CD14-positive monocyte (primary cell): ENCODE measurements at regions not wholly inside any gene's neighbourhood (a gene's known extent, or its start where the extent isn't known, plus 50 kb on each side); places are given as distances from the start of the nearest gene placed in this dataset.
"Not testable (repeated sequence)": the region's sequence is repeated elsewhere in the genome, so short reads cannot be mapped to it uniquely, and the experiment has no call there.

Experiments used
- DNase-seq, 3 donors: peaks; one replicate each; pipeline ENCODE4 v3.0.0-alpha.2; 2011 to 2022
- H2AFZ ChIP-seq: 2 replicates; pipeline ENCODE4 v1.6.0; 2012; ENCODE audit warnings: mild to moderate bottlenecking, low read depth, low read length, inconsistent platforms; ENCODE audit not compliant: insufficient read depth, poor library complexity, severe bottlenecking
- H3K27ac ChIP-seq, 2 donors: 1 replicate in 1 of 2; 2 replicates in 1 of 2; pipeline ENCODE4 v1.5.1; 2012 to 2013; ENCODE audit warnings: low read length in 2 of 2, control low read depth in 1 of 2, inconsistent platforms in 1 of 2, low read depth in 1 of 2, mild to moderate bottlenecking in 1 of 2
- H3K27me3 ChIP-seq, 2 donors: one replicate each; pipeline versions ENCODE4 v1.6.0 to v1.6.1; 2011 to 2013; ENCODE audit warnings: low read length in 2 of 2; ENCODE audit not compliant: control insufficient read depth in 2 of 2, insufficient read depth in 2 of 2
- H3K36me3 ChIP-seq, 2 donors: replicated peaks in 1 of 2; 1 replicate in 1 of 2; 2 replicates in 1 of 2; pipeline versions ENCODE4 v1.5.1 to v1.6.1; 2012 to 2013; ENCODE audit warnings: low read length in 2 of 2, control low read depth in 1 of 2, inconsistent platforms in 1 of 2, mild to moderate bottlenecking in 1 of 2; ENCODE audit not compliant: insufficient read depth in 2 of 2, control insufficient read depth in 1 of 2
- H3K4me1 ChIP-seq, 2 donors: 1 replicate in 1 of 2; 2 replicates in 1 of 2; pipeline versions ENCODE4 v1.5.1 to v1.6.1; 2012 to 2013; ENCODE audit warnings: low read length in 2 of 2, control low read depth in 1 of 2, inconsistent platforms in 1 of 2, mild to moderate bottlenecking in 1 of 2, moderate library complexity in 1 of 2; ENCODE audit not compliant: insufficient read depth in 2 of 2, control insufficient read depth in 1 of 2
- H3K4me2 ChIP-seq: replicated peaks from 2 replicates; pipeline ENCODE3; 2012; ENCODE audit warnings: low read length, moderate library complexity, mild to moderate bottlenecking; ENCODE audit not compliant: poor library complexity, severe bottlenecking; ENCODE audit errors: extremely low read depth
- H3K4me3 ChIP-seq, 3 experiments: fragments of 200-600 bp in 1 of 3; sonication (generic) in 1 of 3; replicated peaks in 1 of 3; 1 replicate in 2 of 3; 2 replicates in 1 of 3; pipeline ENCODE4 v1.5.1; 2011 to 2013; ENCODE audit warnings: low read length in 3 of 3, mild to moderate bottlenecking in 3 of 3, control low read depth in 2 of 3, low read depth in 2 of 3, inconsistent platforms in 1 of 3, moderate library complexity in 1 of 3
- H3K79me2 ChIP-seq: 2 replicates; pipeline ENCODE4 v1.6.0; 2012; ENCODE audit warnings: mild to moderate bottlenecking, control low read depth, inconsistent platforms, low read length, moderate library complexity; ENCODE audit not compliant: insufficient read depth
- H3K9ac ChIP-seq: 2 replicates; pipeline ENCODE4 v1.6.0; 2017; ENCODE audit warnings: low read length, mild to moderate bottlenecking; ENCODE audit not compliant: insufficient read depth, poor library complexity, severe bottlenecking
- H3K9me3 ChIP-seq, 2 donors: replicated peaks in 1 of 2; 1 replicate in 1 of 2; 2 replicates in 1 of 2; pipeline versions ENCODE4 v1.5.1 to v1.6.1; 2012 to 2013; ENCODE audit warnings: low read length in 2 of 2, control low read depth in 1 of 2; ENCODE audit not compliant: control insufficient read depth in 1 of 2, insufficient read depth in 1 of 2
- H4K20me1 ChIP-seq: 2 replicates; pipeline ENCODE4 v1.6.0; 2012; ENCODE audit warnings: mild to moderate bottlenecking, low read length, control low read depth, moderate library complexity; ENCODE audit not compliant: insufficient read depth
- H3K27ac Mint-ChIP-seq, 7 donors: one replicate each; pipeline ENCODE4 v1.8.0; 2020; ENCODE audit warnings: mild to moderate bottlenecking in 7 of 7, mixed read lengths in 7 of 7, moderate library complexity in 6 of 7, inconsistent platforms in 2 of 7
- H3K27me3 Mint-ChIP-seq, 3 donors: one replicate each; pipeline ENCODE4 v1.8.0; 2021 to 2022; ENCODE audit warnings: low read depth in 3 of 3, mild to moderate bottlenecking in 3 of 3, mixed read lengths in 3 of 3, moderate library complexity in 3 of 3, inconsistent platforms in 1 of 3
- H3K36me3 Mint-ChIP-seq, 2 donors: one replicate each; pipeline ENCODE4 v1.8.0; 2020; ENCODE audit warnings: mixed read lengths in 2 of 2, inconsistent platforms in 1 of 2, mild to moderate bottlenecking in 1 of 2
- H3K4me1 Mint-ChIP-seq: one replicate; pipeline ENCODE4 v1.8.0; 2020; ENCODE audit warnings: mild to moderate bottlenecking, mixed read lengths
- H3K4me3 Mint-ChIP-seq, 2 donors: one replicate each; pipeline ENCODE4 v1.8.0; 2020; ENCODE audit warnings: mild to moderate bottlenecking in 2 of 2, mixed read lengths in 2 of 2, moderate library complexity in 1 of 2
- H3K9me3 Mint-ChIP-seq, 7 donors: one replicate each; pipeline ENCODE4 v1.8.0; 2020 to 2022; ENCODE audit warnings: mixed read lengths in 7 of 7, mild to moderate bottlenecking in 6 of 7, moderate library complexity in 6 of 7, inconsistent platforms in 2 of 7
- WGBS: methylation state at CpG from one replicate; pipeline ENCODE4 v1.1.5; 2013; ENCODE audit warnings: missing lambda C conversion rate; ENCODE audit not compliant: insufficient coverage; 5-methylcytosine and 5-hydroxymethylcytosine counted together
- intact Hi-C, 2 donors: fragments of 100-400 bp; cut with micrococcal nuclease; formaldehyde crosslinking; loops; one replicate each; pipeline versions ENCODE4 v1.15.0 to v1.15.1; 2023
- TF ChIP-seq, protein P1 (sequence below): fragments of 200-600 bp; IDR thresholded peaks from one replicate; pipeline ENCODE4 v1.8.0; 2022; ENCODE audit warnings: antibody characterized with exemption, mild to moderate bottlenecking

DNA sequence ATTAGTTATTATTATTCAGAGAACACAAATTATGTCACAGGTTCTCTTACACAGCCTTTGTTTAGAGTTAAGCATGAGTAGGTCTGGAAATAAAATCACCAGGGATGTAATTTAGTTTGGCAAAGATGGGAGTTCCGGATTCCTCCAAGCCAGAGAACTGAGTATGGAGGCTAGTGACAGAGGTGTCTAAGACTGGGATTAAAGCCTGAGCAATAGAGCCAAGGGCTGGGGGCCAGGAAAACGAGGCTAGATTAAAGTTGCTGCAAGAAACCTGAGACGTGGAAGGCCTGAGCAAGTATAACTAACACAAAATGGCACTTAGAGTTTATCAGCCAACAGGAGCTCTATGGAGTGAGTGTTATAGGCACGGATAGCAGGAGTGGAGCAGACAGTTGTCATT is 381.6 kb downstream of the SRGAP2C start:
- Mint-ChIP-seq H3K27ac (no peak overlapping the region), H3K9me3 (no peaks in the 10 kb centered on the region), H3K4me1 (no peaks in the 10 kb centered on the region), H3K27me3 (no peaks in the 10 kb centered on the region), H3K4me3 (no peak overlapping the region), H3K36me3 (peaks cover 0 to 4% of the 10 kb centered on the region in 2 donors)
- H3K27me3 ChIP-seq = no peaks in the 10 kb centered on the region
- no peak overlapping the region for H3K27ac ChIP-seq
- no peaks in the 10 kb centered on the region for H3K4me1 ChIP-seq
- no peak overlapping the region for H3K4me2 ChIP-seq
- WGBS = 100% methylated on average over 1 of the region's 4 CpGs
- no peaks in the 10 kb centered on the region for H3K36me3 ChIP-seq
- H2AFZ ChIP-seq = no peak overlapping the region
- H3K4me3 ChIP-seq = no peak overlapping the region
- TF ChIP-seq, protein P1, sequence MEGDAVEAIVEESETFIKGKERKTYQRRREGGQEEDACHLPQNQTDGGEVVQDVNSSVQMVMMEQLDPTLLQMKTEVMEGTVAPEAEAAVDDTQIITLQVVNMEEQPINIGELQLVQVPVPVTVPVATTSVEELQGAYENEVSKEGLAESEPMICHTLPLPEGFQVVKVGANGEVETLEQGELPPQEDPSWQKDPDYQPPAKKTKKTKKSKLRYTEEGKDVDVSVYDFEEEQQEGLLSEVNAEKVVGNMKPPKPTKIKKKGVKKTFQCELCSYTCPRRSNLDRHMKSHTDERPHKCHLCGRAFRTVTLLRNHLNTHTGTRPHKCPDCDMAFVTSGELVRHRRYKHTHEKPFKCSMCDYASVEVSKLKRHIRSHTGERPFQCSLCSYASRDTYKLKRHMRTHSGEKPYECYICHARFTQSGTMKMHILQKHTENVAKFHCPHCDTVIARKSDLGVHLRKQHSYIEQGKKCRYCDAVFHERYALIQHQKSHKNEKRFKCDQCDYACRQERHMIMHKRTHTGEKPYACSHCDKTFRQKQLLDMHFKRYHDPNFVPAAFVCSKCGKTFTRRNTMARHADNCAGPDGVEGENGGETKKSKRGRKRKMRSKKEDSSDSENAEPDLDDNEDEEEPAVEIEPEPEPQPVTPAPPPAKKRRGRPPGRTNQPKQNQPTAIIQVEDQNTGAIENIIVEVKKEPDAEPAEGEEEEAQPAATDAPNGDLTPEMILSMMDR = no peak
- no peak overlapping the region for H3K9ac ChIP-seq
- intact Hi-C loops = no loop called here
- no peaks in the 10 kb centered on the region for H3K79me2 ChIP-seq
- no peak for DNase-seq
- H4K20me1 ChIP-seq = no peaks in the 10 kb centered on the region
- H3K9me3 ChIP-seq = no peaks in the 10 kb centered on the region

DNA sequence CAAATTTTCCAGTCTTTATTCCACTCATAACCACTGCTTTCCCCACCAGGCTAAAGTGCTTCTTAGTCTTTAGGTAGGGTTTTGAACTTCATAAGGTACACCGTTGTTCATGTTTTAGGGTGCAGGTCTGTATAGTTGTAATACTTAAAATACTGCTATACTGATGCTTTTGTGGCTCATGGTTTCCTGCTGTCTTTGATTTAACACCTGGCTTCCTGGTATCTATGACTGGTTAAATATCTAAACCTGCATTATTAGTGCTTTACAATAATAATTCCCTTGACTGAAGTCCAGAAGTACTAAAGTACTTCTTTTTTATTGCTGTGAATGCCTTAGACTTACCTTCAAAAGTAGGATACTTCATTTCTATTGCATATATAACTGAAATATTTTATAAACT is 384.7 kb downstream of the SRGAP2C start:
- Histone ChIP-seq H2AFZ (no peak overlapping the region), H3K79me2 (no peaks in the 10 kb centered on the region), H3K4me3 (no peak overlapping the region), H3K9ac (no peak overlapping the region), H3K36me3 (no peaks in the 10 kb centered on the region), H3K9me3 (no peaks in the 10 kb centered on the region), H3K27me3 (no peaks in the 10 kb centered on the region), H3K4me1 (no peaks in the 10 kb centered on the region), H3K4me2 (no peak overlapping the region), H4K20me1 (no peaks in the 10 kb centered on the region), H3K27ac (no peak overlapping the region)
- WGBS = no CpG with 5 or more reads among the region's 1 CpG
- DNase-seq = no peak
- TF ChIP-seq, protein P1 = no peak
- Mint-ChIP-seq H3K27me3 (no peaks in the 10 kb centered on the region), H3K27ac (no peak overlapping the region), H3K36me3 (peaks cover 4 to 11% of the 10 kb centered on the region in 2 donors), H3K4me3 (no peak overlapping the region), H3K4me1 (no peaks in the 10 kb centered on the region), H3K9me3 (peaks cover 0 to 5% (median 4%) of the 10 kb centered on the region in 7 donors)
- intact Hi-C loops = no loop called here

DNA sequence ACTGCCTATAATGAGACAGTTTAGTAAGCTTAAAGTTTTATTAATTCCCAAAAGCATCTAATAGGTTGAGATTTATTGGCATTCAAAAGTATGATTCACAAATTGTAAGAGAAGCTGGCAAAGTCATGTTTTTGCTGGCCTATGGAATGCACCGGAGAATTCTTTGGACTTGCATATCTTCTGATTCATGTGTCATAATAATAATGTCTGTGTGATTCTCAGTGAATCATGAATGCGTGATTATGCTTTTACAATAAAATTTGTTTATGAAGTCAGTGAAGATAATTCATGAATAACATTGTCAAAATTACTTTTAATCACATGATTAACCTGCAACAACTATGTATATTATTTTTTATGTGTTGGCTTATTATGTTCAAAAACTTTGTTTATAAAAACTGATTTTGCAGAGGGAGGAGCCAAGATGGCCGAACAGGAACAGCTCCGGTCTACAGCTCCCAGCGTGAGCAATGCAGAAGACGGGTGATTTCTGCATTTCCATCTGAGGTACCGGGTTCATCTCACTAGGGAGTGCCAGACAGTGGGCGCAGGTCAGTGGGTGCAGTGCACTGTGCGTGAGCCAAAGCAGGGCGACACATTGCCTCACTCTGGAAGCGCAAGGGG is 389.2 kb downstream of the SRGAP2C start:
- H3K27me3 ChIP-seq, H3K36me3 ChIP-seq, H3K4me1 Mint-ChIP-seq, H2AFZ ChIP-seq, H3K4me3 Mint-ChIP-seq, DNase-seq, H3K9ac ChIP-seq, H3K4me1 ChIP-seq, H3K9me3 ChIP-seq, intact Hi-C loops, H3K27ac Mint-ChIP-seq, H3K4me3 ChIP-seq, H3K4me2 ChIP-seq, H3K27ac ChIP-seq, H3K79me2 ChIP-seq, H4K20me1 ChIP-seq, H3K27me3 Mint-ChIP-seq: not testable (repeated sequence)
- WGBS = 100% methylated on average over 4 of the region's 11 CpGs
- H3K36me3 Mint-ChIP-seq = peaks cover 8 to 14% of the 10 kb centered on the region in 2 donors
- peaks cover 10 to 29% (median 18%) of the 10 kb centered on the region in 7 donors for H3K9me3 Mint-ChIP-seq
